B cell (primary cell): ENCODE measurements at regions not wholly inside any gene's neighbourhood (a gene's known extent, or its start where the extent isn't known, plus 50 kb on each side); places are given as distances from the start of the nearest gene placed in this dataset.
A peak's percentile ranks its signal among the peaks of the same experiment; 100 is the strongest.

Source experiments
- ATAC-seq: fragments of 200-7000 bp; cut with Tn5 transposase; one replicate; pipeline ENCODE4 v1.10.0; 2021; ENCODE audit warnings: low read depth, mild to moderate bottlenecking, moderate number of reproducible peaks, moderate library complexity
- CTCF ChIA-PET: fragments of 350-600 bp; sonication (Branson Sonifier 250); formaldehyde crosslinking; loops from one replicate; lab custom pipeline; 2021; ENCODE audit warnings: antibody characterized with exemption, inconsistent platforms; lab: Charles Lee
- POLR2A ChIA-PET: fragments of 350-600 bp; sonication (Branson Sonifier 250); formaldehyde crosslinking; loops from one replicate; lab custom pipeline; 2021; ENCODE audit warnings: antibody characterized with exemption; lab: Charles Lee
- DNase-seq: peaks from one replicate; pipeline ENCODE4 v3.0.0; 2013
- H2AFZ ChIP-seq: 2 replicates; pipeline ENCODE4 v1.6.1; 2012; ENCODE audit warnings: mild to moderate bottlenecking, low read depth, low read length; ENCODE audit not compliant: insufficient read depth, poor library complexity, severe bottlenecking
- H3K27ac ChIP-seq, 2 donors: 1 replicate in 1 of 2; 2 replicates in 1 of 2; pipeline ENCODE4 v1.5.1; 2012 to 2013; ENCODE audit warnings: low read length in 2 of 2, mild to moderate bottlenecking in 2 of 2, moderate library complexity in 1 of 2
- H3K27me3 ChIP-seq, 4 experiments: fragments of 200-600 bp in 1 of 4; sonication (generic) in 1 of 4; replicated peaks in 1 of 4; 1 replicate in 2 of 4; 2 replicates in 2 of 4; pipeline versions ENCODE4 v1.6.1 to v1.7.0; 2013 to 2016; ENCODE audit warnings: low read length in 3 of 4, mild to moderate bottlenecking in 2 of 4, mixed read lengths in 1 of 4, moderate library complexity in 1 of 4; ENCODE audit not compliant: insufficient read depth in 4 of 4, control insufficient read depth in 3 of 4; ENCODE audit errors: control extremely low read depth in 1 of 4
- H3K36me3 ChIP-seq, 2 experiments: replicated peaks in 1 of 2; 1 replicate in 1 of 2; 2 replicates in 1 of 2; pipeline versions ENCODE4 v1.6.1 to v1.7.1; 2013; ENCODE audit warnings: low read length in 1 of 2; ENCODE audit not compliant: insufficient read depth in 2 of 2, control insufficient read depth in 1 of 2; ENCODE audit errors: control extremely low read depth in 1 of 2, extremely low read depth in 1 of 2
- H3K4me1 ChIP-seq, 2 donors: fragments of 200-600 bp in 1 of 2; sonication (generic) in 1 of 2; 1 replicate in 1 of 2; 2 replicates in 1 of 2; pipeline versions ENCODE4 v1.5.1 to v1.6.1; 2013 to 2017; ENCODE audit warnings: low read length in 2 of 2; ENCODE audit not compliant: control insufficient read depth in 2 of 2, insufficient read depth in 2 of 2
- H3K4me2 ChIP-seq: replicated peaks from 2 replicates; pipeline ENCODE3; 2012; ENCODE audit warnings: mild to moderate bottlenecking, low read depth, low read length; ENCODE audit not compliant: poor library complexity, severe bottlenecking
- H3K4me3 ChIP-seq, 5 experiments: fragments of 200-600 bp in 1 of 5; sonication (generic) in 1 of 5; 1 replicate in 3 of 5; 2 replicates in 2 of 5; pipeline versions ENCODE4 v1.5.1 to v1.7.0; 2011 to 2016; ENCODE audit warnings: low read length in 4 of 5, mild to moderate bottlenecking in 4 of 5, low read depth in 2 of 5, control low read depth in 1 of 5, moderate library complexity in 1 of 5; ENCODE audit not compliant: insufficient read depth in 1 of 5; ENCODE audit errors: control extremely low read depth in 1 of 5, extremely low read depth in 1 of 5
- H3K79me2 ChIP-seq: fragments of 200-600 bp; sonication (generic); one replicate; pipeline ENCODE4 v1.6.0; 2016; ENCODE audit warnings: low read length; ENCODE audit not compliant: control insufficient read depth, insufficient read depth
- H3K9ac ChIP-seq: fragments of 200-600 bp; sonication (generic); 2 replicates; pipeline ENCODE4 v1.6.1; 2017; ENCODE audit warnings: mild to moderate bottlenecking, low read length, moderate library complexity
- H3K9me3 ChIP-seq, 3 donors: one replicate each; pipeline versions ENCODE4 v1.6.1 to v1.7.1; 2013; ENCODE audit warnings: low read length in 2 of 3; ENCODE audit not compliant: control insufficient read depth in 2 of 3, insufficient read depth in 1 of 3; ENCODE audit errors: control extremely low read depth in 1 of 3
- H4K20me1 ChIP-seq: 2 replicates; pipeline ENCODE4 v1.6.0; 2012; ENCODE audit warnings: mild to moderate bottlenecking, low read length; ENCODE audit not compliant: insufficient read depth, control insufficient read depth, poor library complexity, severe bottlenecking
- H3K27ac Mint-ChIP-seq: one replicate; pipeline ENCODE4 v1.8.0; 2021; ENCODE audit warnings: mixed read lengths
- H3K27me3 Mint-ChIP-seq: one replicate; pipeline ENCODE4 v1.8.0; 2021; ENCODE audit warnings: mixed read lengths
- H3K4me1 Mint-ChIP-seq: one replicate; pipeline ENCODE4 v1.8.0; 2021; ENCODE audit warnings: mixed read lengths
- H3K4me3 Mint-ChIP-seq: one replicate; pipeline ENCODE4 v1.8.0; 2021; ENCODE audit warnings: mixed read lengths
- H3K9me3 Mint-ChIP-seq: one replicate; pipeline ENCODE4 v1.8.0; 2022; ENCODE audit warnings: mixed read lengths; ENCODE audit not compliant: insufficient read depth
- CTCF ChIP-seq: fragments of 200-600 bp; IDR thresholded peaks from one replicate; pipeline ENCODE4 v1.8.0; 2022; ENCODE audit warnings: antibody characterized with exemption, mild to moderate bottlenecking
- EZH2 ChIP-seq: IDR thresholded peaks from 2 replicates; pipeline ENCODE4 v1.6.1; 2012; ENCODE audit warnings: borderline replicate concordance, low read depth, mild to moderate bottlenecking, moderate library complexity, low read length; ENCODE audit not compliant: insufficient read depth, poor library complexity, severe bottlenecking
- WGBS: methylation state at CpG from one replicate; pipeline ENCODE4 v1.1.5; 2013; ENCODE audit warnings: missing lambda C conversion rate; ENCODE audit not compliant: insufficient coverage; 5-methylcytosine and 5-hydroxymethylcytosine counted together
- intact Hi-C: fragments of 100-400 bp; cut with micrococcal nuclease; formaldehyde crosslinking; loops from one replicate; pipeline ENCODE4 v1.10.0; 2022

DNA sequence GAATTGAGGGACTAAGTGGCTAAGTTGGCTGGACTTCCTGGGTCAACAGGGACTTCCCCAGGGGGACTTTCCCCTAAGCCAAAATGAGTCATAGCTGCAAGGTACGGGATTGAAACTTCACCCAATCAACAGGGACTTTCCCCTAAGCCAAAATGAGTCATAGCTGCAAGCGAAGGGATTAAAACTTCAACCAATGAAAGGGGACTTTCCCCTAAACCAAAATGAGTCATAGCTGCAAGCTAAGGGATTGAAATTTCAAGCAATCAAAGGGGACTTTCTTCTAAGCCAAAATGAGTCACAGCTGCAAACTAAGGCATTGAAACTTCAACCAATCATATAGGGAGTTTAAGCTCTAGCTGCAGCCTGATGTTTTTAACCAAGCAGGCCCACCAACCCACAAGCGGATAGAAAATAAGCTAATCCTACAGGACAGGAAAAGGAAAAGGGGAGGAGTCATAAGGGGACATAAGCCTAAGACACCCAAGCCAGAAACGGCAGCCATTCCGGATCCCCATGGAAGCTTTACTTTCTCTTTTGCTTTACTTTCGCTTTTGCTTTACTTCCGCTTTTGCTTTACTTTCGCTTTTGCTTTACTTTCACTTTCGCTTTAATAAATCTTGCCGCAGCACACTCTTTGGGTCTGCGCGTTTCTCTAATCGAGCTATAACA is 1375.4 kb upstream of the CELF4 start:
- Mint-ChIP-seq H3K4me1 (peaks cover 19% of the 10 kb centered on the region), H3K9me3 (no peaks in the 10 kb centered on the region), H3K27me3 (no peaks in the 10 kb centered on the region), H3K27ac (peak overlapping the region; percentile 97), H3K4me3 (peak overlapping the region; percentile 91)
- DNase-seq (peak; percentile 83), ATAC-seq (peak; percentile 69)
- Histone ChIP-seq H3K4me2 (peak overlapping the region; percentile 47), H3K79me2 (no peaks in the 10 kb centered on the region), H3K36me3 (no peaks in the 10 kb centered on the region), H3K27me3 (no peaks in the 10 kb centered on the region), H4K20me1 (no peaks in the 10 kb centered on the region), H2AFZ (peak overlapping the region; percentile 56), H3K27ac (peak overlapping the region; percentile 81 to 85), H3K9me3 (peaks cover 0 to 6% (median 1%) of the 10 kb centered on the region in 3 donors), H3K4me1 (peaks cover 11 to 15% of the 10 kb centered on the region in 2 donors), H3K4me3 (peak overlapping the region in 4 of 5 experiments; percentile 31 to 67 (median 45)), H3K9ac (peak overlapping the region; percentile 70)
- ChIA-PET POLR2A (no interaction called here), CTCF (no interaction called here)
- no peak for TF ChIP-seq EZH2
- no peak for TF ChIP-seq CTCF
- intact Hi-C loops = no loop called here
- 58% methylated on average over 12 of the region's 13 CpGs for WGBS

DNA sequence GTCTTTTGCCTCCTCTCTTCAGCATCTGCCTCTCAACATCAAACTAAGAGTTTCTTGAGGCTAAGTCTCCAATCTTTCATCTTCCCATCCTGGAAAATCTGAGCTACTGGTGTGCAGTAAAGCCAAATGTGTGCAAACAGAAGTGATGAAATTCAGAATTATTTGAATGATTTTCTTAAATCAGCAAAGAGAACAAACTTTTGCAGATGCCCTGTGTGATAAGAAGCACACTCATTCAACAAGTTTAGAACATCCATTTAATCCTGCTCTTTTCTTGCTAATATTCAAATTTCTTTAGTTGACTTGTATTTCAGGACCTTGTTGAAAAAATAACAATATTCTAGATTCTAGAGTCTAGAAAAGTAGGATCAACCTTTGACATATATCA is 1374.9 kb upstream of the CELF4 start:
- H3K79me2 ChIP-seq = no peaks in the 10 kb centered on the region
- Mint-ChIP-seq H3K27ac (peak overlapping the region; percentile 97), H3K27me3 (no peaks in the 10 kb centered on the region), H3K4me1 (peaks cover 19% of the 10 kb centered on the region), H3K4me3 (peak overlapping the region; percentile 91), H3K9me3 (no peaks in the 10 kb centered on the region)
- H3K9me3 ChIP-seq = peaks cover 0 to 6% (median 1%) of the 10 kb centered on the region in 3 donors
- no peak overlapping the region for H3K9ac ChIP-seq
- no peak for TF ChIP-seq EZH2
- POLR2A ChIA-PET = no interaction called here
- intact Hi-C loops = no loop called here
- H3K27ac ChIP-seq = peak overlapping the region; percentile 81 to 85
- peak overlapping the region; percentile 47 for H3K4me2 ChIP-seq
- DNase-seq = no peak
- H3K27me3 ChIP-seq = no peaks in the 10 kb centered on the region
- H2AFZ ChIP-seq = peak overlapping the region; percentile 56
- no peak for ATAC-seq
- H4K20me1 ChIP-seq = no peaks in the 10 kb centered on the region
- CTCF ChIA-PET = no interaction called here
- H3K4me1 ChIP-seq = peaks cover 11 to 15% of the 10 kb centered on the region in 2 donors
- no peaks in the 10 kb centered on the region for H3K36me3 ChIP-seq
- peak overlapping the region in 1 of 5 experiments; percentile 67 for H3K4me3 ChIP-seq
